GM21367 (cell line): ENCODE measurements at regions not wholly inside any gene's neighbourhood (a gene's known extent, or its start where the extent isn't known, plus 50 kb on each side); places are given as distances from the start of the nearest gene placed in this dataset.

Experiments used
- ATAC-seq: cut with Tn5 transposase; IDR thresholded peaks from one replicate; pipeline ENCODE4 v1.9.1; 2021; ENCODE audit not compliant: unreplicated experiment

DNA sequence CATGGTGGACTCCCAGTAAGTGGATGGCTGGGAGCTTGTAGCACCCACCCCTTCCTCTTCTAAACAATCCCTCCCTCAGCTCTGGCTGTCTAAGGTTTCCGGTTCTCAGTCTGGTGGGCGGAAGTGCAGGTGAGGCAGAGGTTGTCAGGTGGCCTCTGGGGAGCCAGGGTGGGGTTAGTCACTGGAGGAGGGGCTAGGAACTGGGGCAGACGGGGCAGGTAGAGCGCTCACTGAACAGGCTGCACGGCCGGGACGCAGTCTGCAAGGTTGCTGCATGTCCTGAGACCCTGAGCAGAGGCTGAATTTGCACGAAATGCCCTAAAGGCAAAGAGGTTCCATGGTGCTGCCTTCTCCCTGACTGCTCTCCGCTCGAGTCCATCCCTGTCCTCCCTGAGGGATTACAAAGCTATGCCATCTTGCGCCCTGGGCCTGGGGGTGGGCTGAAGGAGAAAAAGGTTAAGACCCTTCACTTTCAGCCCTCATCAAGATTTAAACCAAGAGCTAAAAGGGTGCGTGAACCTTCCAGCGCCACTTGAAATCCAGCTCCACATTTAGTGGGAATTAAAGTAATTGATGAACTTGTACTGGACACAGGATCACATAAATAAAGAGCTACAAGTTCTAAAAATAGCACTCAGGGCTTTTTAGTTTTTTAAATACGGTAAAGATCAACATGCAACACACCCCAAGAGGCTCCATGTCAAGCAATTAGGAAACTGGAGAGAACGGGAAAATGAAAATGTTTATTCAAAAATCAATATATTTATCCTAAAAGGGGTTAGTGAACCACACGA, 62.3 kb upstream of the CTBP2 start:
- no peak for ATAC-seq

DNA sequence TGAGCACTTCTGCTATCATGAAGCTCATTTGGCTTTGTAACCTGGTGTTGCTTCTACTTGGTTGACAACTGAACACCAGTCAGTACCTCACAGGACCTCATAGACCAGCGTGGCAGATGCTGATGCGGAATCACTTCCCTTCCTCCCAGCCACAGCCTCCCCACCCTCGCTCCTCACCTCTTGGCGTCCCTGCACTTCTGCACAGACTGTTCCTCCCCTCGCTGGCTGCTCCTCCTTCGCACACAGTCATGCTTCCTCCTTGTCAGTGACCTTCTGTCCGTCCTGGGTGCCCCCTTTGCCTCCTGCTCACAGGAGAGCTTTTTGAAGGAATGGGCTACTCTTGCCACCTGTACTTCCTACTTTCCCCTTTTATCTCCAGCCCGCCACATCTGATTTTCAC, 61.4 kb upstream of the CTBP2 start:
- ATAC-seq, result no peak

DNA sequence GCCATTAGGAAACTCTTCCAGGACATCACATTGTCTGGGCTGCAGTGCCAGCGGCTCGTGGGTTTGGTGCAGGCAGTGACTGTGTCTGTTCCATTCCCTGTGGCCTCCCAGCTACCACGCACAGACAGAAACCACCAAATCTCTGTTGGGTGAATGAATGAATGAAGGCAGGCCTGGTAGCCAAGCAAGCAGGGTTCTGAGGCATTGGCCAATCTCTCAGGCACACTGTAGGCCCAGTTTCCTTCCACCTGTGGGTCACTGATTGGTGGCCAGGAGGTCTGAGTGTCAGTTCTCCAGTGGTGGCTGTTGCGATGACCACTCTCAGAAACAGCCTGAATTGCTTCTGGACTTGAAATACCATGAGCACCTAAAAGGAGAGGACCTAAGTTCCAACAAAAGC, 59.4 kb upstream of the CTBP2 start:
- no peak for ATAC-seq

DNA sequence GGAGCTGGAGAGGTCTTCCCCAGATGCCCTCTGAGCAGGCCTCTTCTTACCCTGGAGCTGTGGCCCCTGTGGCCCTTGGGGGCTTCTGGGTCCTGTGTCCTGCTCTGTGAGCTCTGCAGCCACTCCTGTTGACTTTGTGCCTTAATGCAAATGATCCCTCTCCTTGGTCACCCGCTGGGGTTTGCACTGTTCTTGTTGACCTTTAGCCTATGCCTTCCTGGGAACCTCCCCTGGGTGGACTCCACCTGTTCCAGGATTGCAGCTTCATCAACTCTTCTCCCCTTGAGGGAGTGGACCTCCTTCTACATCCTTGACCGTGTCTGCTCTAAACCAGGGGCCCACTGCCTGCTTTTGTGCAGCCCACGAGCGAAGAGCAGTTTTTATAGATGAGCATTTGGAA, 58.6 kb upstream of the CTBP2 start:
- no peak for ATAC-seq

DNA sequence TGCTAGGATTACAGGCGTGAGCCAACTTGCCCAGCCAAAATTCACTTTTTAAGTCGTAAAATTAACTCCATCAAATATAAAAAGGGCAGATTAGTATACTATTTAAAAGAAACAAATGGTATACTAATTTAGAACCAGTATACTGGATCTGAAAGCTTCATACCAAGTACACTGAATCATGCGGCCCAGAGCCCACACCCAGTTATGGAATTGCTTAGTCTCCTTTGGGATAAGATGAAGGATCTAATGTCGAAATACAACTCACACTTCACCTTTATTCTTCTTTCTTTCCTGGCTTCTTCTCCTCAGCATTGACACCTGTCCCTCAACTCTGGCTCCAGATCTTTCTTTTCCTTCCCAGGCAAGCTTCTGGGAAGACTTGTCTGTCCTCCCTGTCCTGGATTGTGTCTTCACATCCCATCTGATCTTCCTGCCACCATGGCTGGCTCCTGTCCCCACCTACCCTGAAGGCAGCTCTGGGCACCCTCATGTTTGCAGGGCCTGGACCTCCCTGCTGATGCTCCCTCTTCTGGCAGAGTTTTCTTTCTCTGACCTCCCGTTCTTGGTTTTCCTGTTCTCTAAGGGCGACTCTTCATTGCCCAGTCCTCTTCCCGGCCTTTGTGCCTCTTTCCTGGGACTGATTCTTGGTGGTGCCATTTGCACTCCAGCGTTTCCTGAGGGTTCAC, 57.8 kb upstream of the CTBP2 start:
- ATAC-seq, result no peak

GRCh38 chr10:125216861-125217260, 56.5 kb upstream of the CTBP2 start:
- no peak for ATAC-seq

DNA sequence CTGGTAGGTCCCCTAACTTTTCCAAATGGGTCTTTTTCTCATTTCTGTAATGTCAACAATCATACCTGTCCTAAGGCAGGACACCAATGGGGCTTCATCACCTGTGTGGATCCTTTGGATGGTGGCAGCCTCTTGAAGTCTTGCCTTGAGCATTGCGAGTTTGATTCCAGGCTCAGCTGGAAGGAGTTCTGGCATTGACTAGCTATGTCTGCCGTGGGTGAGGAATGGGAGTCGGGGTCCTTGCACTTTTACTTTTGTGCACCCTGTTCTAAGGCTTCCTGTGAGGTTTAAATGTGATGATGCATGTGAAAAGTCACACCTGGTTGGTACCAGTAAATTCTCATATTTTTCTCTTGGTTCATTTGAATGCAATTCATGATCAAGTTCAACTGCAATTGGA, 55.9 kb upstream of the CTBP2 start:
- no peak for ATAC-seq

- no peak for ATAC-seq
Observed at GRCh38 chr10:125214283-125214570, 53.9 kb upstream of the CTBP2 start.

DNA sequence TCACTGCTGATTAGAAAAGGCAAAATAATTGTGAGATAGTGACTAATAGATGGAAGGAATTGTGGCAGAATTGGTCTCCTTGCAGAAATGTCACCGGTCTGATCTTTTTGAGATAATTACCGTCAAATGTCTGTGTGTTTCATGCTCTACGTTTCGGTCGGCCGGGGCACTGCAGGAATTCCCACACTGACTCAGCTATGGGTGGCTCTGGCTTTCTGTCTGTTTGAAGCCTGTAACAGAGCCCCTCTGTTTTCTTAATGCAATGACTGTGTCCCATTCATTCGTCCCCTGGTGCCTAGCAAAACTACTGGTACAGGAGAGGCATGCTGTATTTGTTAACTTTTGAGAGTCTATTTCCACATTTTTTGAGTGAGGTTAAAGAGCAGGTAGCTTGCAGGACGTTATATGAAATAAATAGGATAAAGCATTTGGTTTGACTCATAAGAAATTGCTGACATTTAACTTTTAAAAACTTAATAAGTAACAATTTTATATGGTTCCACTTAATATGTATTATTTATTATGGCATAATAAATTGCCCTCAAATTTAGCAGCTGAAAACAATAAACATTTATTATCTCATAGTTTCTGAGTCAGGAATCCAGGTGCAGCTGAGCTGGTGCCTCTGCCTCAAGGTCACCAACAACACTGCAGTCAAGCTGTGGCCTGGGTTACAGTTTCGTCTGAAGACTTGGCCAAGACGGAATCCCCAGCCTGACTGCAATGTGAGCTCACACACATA, 53.3 kb upstream of the CTBP2 start:
- ATAC-seq, result no peak

GRCh38 chr10:125212150-125212809, 51.9 kb upstream of the CTBP2 start:
- no peak for ATAC-seq
